ENCODE measurements at regions not wholly inside any gene's neighbourhood (a gene's known extent, or its start where the extent isn't known, plus 50 kb on each side); places are given as distances from the start of the nearest gene placed in this dataset.

GRCh38 chr12:65616022-65616421, 208.3 kb upstream of the HMGA2 start:
- H3K4me3 ChIP-seq (replicated peaks; ENCODE audit: insufficient read depth, low read length): no peak overlapping the region
- peaks cover 6% of the 10 kb centered on the region for H3K27me3 ChIP-seq (ENCODE audit: insufficient read depth, poor library complexity, severe bottlenecking)
- TF ChIP-seq REST (IDR thresholded peaks at IDR 0.05; ENCODE audit: insufficient replicate concordance, low read depth) (no peak), POLR2AphosphoS5 (IDR thresholded peaks at IDR 0.05; ENCODE audit: low read depth) (no peak), SPI1 (IDR thresholded peaks at IDR 0.05; ENCODE audit: borderline replicate concordance, low read depth) (no peak), CTCF (IDR thresholded peaks at IDR 0.05; ENCODE audit: insufficient read depth, low read length) (no peak), GABPA (IDR thresholded peaks at IDR 0.05; ENCODE audit: low read depth) (no peak)
- DNase-seq (ENCODE audit: low read depth in 1 of 2, low spot score in 1 of 2): no peak
- no peak overlapping the region for H3K27ac ChIP-seq (replicated peaks)

- Histone ChIP-seq H3K4me3 (replicated peaks; ENCODE audit: insufficient read depth, low read length) (no peak overlapping the region), H3K27ac (replicated peaks) (no peak overlapping the region), H3K27me3 (ENCODE audit: insufficient read depth, poor library complexity, severe bottlenecking) (peaks cover 6% of the 10 kb centered on the region)
- DNase-seq (ENCODE audit: low read depth in 1 of 2, low spot score in 1 of 2): no peak
- TF ChIP-seq POLR2AphosphoS5 (IDR thresholded peaks at IDR 0.05; ENCODE audit: low read depth) (no peak), REST (IDR thresholded peaks at IDR 0.05; ENCODE audit: insufficient replicate concordance, low read depth) (no peak), CTCF (IDR thresholded peaks at IDR 0.05; ENCODE audit: insufficient read depth, low read length) (no peak), GABPA (IDR thresholded peaks at IDR 0.05; ENCODE audit: low read depth) (no peak), SPI1 (IDR thresholded peaks at IDR 0.05; ENCODE audit: borderline replicate concordance, low read depth) (no peak)
These were observed 205.7 kb upstream of the HMGA2 start for GRCh38 chr12:65618588-65618987.

GRCh38 chr12:65619018-65619417, 205.3 kb upstream of the HMGA2 start:
- TF ChIP-seq POLR2AphosphoS5 (IDR thresholded peaks at IDR 0.05; ENCODE audit: low read depth): no peak
- TF ChIP-seq GABPA (IDR thresholded peaks at IDR 0.05; ENCODE audit: low read depth): no peak
- TF ChIP-seq REST (IDR thresholded peaks at IDR 0.05; ENCODE audit: insufficient replicate concordance, low read depth): no peak
- no peak for TF ChIP-seq SPI1 (IDR thresholded peaks at IDR 0.05; ENCODE audit: borderline replicate concordance, low read depth)
- TF ChIP-seq CTCF (IDR thresholded peaks at IDR 0.05; ENCODE audit: insufficient read depth, low read length): no peak
- H3K4me3 ChIP-seq (replicated peaks; ENCODE audit: insufficient read depth, low read length): no peak overlapping the region
- DNase-seq (ENCODE audit: low read depth in 1 of 2, low spot score in 1 of 2): no peak
- H3K27ac ChIP-seq (replicated peaks): no peak overlapping the region
- H3K27me3 ChIP-seq (ENCODE audit: insufficient read depth, poor library complexity, severe bottlenecking): peaks cover 6% of the 10 kb centered on the region

All from HL-60 (cell line).